OCI-LY7 (cell line): ENCODE measurements at regions not wholly inside any gene's neighbourhood (a gene's known extent, or its start where the extent isn't known, plus 50 kb on each side); places are given as distances from the start of the nearest gene placed in this dataset.

Experiments
- EZH2phosphoT487 ChIP-seq: fragments of 200-600 bp; sonication (generic); IDR thresholded peaks from 2 replicates; pipeline ENCODE4 v1.6.1; 2018; ENCODE audit warnings: low read depth, borderline replicate concordance, mild to moderate bottlenecking, mixed run types, antibody characterized with exemption, low read length, moderate library complexity, mixed read lengths
- TF ChIP-seq, protein P1 (sequence below): fragments of 200-600 bp; sonication (generic); conservative IDR thresholded peaks from 2 replicates; pipeline ENCODE4 v1.5.1; 2014; ENCODE audit warnings: mild to moderate bottlenecking, antibody characterized with exemption, low read length, moderate library complexity, mixed read lengths

DNA sequence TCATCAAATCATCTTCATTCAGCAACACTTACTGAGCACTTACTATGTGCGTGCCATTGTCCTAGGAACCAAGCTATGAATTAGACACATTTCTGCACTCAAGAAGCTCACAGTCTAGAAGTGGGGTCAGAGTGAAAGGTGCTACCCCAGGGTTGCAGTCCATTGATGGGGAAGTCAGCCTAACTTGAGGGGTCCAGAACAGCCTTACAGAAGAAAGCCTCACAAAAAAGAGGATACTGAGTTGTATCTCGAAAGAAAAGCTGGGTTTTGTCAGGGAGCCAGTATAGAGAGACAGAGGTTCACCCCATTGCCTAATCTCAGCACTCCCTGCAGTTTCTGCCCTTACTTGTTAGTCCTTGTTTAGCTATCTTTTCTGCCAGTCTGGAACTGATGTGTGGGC, 153.1 kb upstream of the JUN start:
- TF ChIP-seq, protein P1, sequence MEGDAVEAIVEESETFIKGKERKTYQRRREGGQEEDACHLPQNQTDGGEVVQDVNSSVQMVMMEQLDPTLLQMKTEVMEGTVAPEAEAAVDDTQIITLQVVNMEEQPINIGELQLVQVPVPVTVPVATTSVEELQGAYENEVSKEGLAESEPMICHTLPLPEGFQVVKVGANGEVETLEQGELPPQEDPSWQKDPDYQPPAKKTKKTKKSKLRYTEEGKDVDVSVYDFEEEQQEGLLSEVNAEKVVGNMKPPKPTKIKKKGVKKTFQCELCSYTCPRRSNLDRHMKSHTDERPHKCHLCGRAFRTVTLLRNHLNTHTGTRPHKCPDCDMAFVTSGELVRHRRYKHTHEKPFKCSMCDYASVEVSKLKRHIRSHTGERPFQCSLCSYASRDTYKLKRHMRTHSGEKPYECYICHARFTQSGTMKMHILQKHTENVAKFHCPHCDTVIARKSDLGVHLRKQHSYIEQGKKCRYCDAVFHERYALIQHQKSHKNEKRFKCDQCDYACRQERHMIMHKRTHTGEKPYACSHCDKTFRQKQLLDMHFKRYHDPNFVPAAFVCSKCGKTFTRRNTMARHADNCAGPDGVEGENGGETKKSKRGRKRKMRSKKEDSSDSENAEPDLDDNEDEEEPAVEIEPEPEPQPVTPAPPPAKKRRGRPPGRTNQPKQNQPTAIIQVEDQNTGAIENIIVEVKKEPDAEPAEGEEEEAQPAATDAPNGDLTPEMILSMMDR, result no peak
- no peak for TF ChIP-seq EZH2phosphoT487
